Activated T-cell treated with anti-CD3 and anti-CD28 coated beads for 24 hours (primary cell): ENCODE measurements at regions not wholly inside any gene's neighbourhood (a gene's known extent, or its start where the extent isn't known, plus 50 kb on each side); places are given as distances from the start of the nearest gene placed in this dataset.
"Not testable (repeated sequence)": the region's sequence is repeated elsewhere in the genome, so short reads cannot be mapped to it uniquely, and the experiment has no call there.

ENCODE experiments used
- DNase-seq: peaks from one replicate; pipeline ENCODE4 v3.0.0-alpha.2; 2020; ENCODE audit warnings: low read depth

DNA sequence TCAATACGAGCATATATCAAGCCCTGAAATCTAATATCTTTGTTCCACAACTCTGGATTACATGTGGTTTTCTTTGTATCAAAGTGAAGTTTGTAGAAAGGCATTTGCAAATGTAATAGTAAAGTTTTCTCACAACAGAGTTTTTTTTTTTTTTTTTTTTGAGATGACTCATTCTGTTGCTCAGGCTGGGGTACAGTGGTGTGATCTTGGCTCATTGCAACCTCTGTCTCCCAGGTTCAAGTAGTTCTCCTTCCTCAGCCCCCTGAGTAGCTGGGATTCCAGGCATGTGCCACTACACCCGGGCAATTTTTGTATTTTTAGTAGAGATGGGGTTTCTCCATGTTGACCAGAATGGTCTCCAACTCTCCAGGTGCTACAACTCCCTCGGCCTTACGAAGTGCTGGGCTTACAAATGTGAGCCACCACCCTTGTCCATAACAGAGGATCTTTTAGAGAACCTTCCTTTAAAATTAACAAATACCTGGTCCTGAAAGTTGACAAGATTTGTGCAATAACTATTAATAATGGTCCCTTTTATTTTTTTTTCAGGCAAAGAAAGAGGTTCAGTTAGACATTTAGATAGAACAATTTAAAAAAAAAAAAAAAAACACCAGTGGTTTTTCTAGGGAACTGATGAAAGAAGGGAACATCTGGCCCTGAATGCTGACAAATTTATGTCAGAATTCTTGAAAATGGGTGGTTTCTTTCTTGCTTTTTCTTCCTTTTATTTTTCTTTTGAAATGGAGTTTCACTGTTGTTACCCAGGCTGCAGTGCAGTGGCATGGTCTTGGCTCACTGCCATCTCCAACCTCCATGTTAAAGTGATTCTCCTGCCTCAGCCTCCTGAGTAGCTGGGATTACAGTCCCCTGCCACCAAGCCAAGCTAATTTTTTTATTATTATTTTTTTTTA lies 278.5 kb downstream of the RPS4Y2 start:
- DNase-seq: no peak

DNA sequence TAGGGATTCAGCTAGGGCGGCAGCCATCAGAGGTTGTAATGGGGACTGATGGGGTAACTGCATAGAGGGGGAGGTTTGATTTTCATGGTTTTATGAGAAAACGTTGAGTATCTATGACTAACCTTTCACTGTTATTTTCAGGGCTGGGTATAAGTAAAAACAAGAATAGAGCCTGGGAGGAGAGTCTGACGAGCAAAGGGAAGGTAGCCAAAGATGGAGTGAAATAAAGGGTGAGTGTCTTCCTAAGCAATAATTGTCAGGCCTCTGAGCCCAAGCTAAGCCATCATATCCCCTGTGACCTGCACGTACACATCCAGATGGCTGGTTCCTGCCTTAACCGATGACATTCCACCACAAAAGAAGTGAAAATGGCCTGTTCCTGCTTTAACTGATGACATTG lies 281.5 kb downstream of the RPS4Y2 start:
- DNase-seq: not testable (repeated sequence)

DNA sequence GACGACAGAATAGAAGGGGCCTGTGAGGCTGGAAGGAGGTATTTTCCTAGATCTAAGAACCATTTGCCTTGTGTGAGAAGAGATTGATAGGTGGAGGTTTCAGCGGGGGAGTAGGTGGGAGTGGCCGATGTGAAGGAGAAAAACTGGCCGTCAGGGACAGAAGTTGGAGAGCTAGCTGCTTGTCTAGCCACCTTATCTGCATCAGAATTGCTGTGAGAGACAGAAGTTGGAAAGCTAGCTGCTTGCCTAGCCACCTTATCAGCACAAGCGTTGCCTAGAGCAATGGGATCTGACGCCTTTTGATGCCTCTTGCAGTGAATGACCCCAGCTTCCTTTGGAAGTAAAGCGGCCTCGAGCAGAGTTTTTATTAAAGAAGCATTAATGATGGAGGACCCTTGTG lies 283.9 kb downstream of the RPS4Y2 start:
- DNase-seq: no peak

DNA sequence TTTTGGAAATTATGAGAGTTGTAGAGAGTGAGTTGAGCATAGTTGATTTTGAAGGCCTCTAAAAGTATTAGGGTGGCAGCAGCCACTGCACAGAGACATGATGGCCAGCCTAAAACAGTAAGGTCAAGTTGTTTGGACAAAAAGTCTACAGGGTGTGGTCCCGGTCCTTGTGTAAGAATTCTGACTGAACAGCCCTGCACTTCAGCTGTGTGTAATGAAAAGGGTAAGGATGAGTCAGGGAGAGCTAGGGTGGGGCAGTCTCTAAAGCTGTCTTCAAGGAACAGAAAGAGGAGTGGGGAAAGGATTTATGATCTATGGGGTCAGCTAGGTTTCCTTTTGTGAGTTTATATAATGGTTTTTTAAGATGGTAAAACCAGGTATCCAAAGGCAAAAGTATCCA lies 284.8 kb downstream of the RPS4Y2 start:
- DNase-seq: not testable (repeated sequence)

DNA sequence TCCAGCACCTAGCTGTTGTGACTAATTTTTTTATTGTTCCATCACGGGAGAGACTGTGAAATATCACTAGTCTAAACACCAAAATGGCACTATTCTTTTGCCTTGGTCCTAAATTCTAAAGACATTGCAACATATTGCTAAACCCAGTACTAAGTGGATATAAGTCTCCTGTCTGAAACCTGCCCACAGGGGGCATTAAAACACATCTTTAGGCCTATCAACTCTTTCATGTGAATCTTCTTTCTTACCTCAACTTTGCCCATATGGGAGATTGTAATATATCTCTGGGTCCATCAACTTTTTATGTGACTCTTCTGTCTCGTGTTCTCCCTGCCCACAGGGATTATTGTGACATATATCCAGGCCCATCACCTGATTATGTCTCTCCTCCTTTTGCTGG lies 317.2 kb downstream of the RPS4Y2 start:
- no peak for DNase-seq

DNA sequence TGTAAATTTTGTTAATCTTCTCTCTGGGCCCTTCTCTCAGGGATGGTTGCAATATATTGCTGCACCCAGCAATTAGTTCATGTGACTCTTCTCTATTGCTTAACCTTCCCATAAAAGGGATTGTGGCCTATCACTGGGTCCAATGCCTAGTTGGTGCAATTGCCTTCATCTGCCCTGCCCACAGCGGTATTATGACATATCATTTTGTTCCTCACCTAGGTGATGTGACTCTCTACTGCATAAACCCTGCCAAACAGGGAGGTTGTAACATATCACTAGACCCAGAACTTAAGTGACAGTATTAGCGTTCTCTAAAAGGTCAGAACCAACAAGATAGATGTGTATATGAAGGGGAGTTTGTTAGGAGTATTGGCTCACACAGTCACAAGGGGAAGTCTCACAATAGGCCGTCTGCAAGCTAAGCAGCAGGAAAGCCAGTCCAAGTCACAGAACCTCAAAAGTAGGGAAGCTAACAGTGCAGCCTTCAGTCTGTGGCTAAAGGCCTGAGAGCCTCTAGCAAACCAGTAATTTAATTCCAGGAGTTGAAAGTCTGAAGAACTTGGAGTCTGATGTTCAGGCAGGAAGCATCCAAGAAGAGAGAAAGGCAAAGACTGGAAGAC lies 317.8 kb downstream of the RPS4Y2 start:
- no peak for DNase-seq

DNA sequence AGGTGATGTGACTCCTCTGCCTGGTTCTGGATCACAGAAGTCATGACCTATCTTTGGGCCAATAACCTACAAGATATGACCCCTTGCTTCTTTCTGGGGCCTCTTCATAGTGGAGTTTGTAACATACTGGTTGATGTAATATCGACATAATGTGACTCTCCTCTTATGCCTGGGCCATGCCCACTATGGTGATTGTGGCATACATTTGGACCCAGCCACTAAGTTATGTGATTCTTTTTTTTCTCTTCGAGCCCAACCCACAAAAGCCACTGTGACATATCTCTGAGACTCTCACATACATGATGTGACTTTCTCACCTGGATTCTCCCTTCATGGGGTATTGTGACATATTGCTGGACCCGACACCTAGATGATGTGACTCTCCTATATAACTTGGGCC lies 319.8 kb downstream of the RPS4Y2 start:
- no peak for DNase-seq

DNA sequence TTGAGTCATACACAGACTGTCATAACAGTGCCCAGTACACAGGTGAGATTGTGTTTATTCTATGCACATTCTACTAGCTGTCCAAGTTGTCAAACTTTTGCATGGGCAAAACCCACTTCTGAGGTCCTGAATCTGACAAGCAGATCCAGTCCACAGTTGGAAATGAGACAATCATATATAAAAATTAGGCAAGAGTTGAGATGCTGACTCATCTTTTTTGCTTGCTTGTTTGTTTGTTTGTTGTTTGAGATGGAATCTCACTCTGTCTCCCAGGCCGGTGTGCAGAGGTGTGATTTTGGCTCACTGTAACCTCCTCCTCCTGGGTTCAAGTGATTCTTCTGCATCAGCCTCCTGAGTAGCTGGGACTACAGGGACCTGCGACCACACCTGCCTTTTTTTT lies 323.8 kb downstream of the RPS4Y2 start:
- DNase-seq: no peak

DNA sequence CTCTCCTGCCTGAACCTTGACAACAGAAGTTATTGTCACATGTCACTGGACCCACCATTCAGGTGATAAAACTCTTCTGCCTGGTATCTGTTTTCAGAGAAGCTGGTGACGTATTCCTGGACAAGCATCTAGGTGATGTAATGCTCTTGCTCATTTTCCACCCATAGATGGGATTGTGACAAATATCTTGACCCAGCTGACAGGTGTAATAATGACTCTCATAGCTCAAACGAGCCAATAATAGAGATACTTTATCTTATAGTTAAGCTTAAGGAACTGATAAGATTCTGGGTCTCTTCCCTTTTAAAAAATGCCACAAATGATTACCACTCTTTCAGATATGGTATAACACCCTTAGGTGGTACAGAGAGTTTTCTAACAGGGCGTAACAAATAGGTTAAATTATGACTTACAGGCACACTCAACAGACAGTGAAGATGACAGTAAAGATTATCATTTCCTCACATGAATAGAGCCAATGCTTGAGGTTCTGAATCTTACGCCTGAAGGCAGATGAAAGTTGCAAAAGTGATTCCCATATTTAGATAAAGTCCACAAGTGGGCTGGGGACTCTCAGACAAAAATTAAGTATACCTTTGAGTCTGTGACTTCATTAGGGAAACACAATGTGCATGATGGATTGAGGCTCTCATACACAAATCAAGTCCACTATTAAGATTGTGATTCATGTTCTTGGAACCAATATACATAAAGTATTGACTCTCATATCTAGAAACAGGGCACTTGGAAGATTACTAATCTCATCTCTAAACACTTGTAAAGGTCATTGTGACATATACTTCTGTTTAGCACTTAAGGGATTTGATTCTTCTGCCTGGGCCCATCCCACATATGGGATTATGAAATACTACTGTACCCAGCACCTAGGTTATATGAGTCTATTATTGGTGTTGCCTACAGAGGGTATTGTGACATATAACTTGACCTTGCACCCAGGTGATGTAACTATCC lies 326.0 kb downstream of the RPS4Y2 start:
- no peak for DNase-seq

DNA sequence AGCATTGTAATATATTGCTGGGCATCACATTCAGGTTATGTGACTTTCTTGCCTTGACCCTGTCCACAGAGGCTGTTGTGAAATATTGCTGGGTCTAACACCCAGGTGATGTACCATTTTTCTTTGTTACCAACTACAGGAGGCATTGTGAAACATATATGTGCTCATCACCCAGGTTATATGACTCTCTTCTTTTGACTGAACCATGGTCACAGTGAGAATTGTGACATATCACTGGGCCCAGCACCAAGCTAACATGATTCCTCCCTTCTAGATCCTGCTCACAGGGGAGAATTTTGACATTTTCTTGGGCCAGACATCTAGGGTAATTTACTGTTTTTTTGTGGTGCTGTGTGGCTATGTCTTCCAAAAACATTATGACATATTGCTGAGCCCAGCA lies 326.7 kb downstream of the RPS4Y2 start:
- no peak for DNase-seq

DNA sequence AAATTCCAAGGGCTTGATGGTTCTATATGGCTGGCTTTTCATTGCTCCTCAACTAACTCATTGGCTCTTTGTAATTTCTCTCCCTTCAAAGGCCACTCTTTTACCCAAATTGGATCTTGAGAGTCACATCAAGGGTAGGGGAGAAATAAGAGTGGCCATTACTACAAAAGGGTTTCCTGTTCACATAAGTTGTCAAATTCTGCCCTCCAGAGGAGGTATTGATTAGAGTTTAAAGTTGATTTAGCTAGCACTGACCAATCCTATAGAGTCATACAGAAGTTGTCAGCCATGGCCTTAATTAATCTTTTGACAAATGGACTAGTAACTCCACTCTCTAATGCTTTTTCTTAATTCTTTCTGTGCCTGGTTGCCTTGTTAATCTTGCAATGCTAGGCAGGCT lies 336.0 kb downstream of the RPS4Y2 start:
- DNase-seq: no peak

DNA sequence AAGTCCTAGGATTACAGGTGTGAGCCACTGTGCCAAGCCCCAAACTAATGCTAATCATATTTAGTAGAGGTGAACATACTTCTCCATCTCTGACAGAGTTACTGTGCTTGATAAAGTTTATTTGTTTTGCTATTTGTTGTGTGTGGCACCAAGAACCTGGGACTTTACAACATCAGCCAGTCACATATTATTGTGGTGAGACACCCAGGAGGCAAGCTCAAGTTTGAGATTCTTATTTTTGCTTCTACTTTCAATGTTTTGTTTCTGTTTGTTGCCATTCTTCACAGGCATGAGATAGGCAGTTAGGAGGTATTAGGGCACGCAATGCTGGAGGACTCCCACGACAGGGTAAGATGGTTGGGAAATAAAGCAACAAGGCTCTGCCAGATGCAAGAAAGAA lies 346.6 kb downstream of the RPS4Y2 start:
- no peak for DNase-seq

DNA sequence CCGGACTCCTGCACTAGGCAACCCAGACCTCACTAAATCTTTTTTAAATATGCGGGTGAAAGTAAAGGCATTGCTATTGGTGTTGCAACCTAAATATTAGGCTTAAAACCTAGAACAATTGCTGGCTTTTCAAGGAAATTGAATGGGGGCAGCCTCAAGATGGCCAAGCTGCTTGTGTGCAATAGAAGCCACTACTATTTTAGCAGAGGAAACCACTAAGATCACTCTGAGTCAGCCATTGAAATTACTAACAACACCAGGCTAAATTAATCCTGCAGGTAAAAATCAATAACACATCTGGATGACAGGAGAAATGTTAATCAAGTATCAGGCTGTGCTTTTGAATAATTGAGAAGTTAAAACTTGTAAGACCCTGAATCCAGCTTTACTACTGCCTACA lies 348.0 kb downstream of the RPS4Y2 start:
- no peak for DNase-seq

DNA sequence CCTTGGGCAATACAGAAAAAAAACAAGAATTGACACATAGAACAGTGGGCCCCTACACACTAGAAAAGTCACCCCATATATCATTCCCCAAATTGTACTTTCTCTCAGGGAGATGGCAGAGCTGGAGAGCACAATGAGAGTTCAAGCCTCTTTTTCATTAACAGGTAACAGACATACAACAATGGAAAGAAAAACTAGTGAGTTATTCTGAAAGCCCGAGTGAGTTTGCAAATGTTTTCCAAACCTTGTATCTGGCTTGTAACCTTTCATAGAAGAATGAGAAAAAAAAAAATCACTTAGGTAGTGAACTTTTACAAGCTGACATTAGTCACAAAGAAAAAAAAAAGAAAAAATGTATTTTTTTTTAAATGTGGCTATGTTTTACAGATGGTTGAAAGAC lies 349.6 kb downstream of the RPS4Y2 start:
- DNase-seq: no peak

DNA sequence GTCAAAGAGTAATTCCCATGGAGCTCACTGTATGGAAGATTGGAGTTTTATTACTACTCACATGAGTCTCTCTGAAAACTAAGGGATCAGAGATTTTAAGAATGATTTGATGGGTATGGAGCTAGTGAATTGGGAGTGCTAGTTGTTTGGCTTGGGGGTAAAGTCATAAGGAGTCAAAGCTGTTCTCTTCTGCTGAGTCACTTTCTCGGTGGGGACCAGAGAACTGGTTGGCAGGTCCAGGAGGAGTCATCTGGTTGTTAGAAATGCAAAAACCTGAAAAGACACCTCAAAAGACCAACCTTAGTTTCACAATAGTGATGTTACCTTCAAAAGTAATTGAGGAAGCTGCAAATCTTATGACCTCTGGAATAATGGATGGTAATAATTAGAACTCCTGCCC lies 355.4 kb downstream of the RPS4Y2 start:
- DNase-seq: no peak

DNA sequence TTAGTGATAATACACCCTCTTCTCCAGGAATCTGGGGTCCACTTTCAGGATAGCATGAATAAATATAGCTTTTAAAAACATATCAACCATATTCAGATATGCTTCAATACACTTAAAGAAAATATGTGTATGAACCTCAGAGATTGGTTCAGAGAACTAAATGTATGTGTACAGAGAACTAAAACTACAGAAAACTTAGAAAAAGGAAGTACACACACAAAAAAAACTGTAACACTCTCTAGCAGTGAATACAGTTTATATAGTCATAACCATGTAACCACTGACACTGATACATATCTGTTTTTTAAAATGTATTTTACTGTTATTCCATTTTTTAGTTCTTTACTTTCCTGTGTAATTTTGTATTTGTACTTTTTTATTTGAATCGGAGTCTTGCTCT lies 365.2 kb downstream of the RPS4Y2 start:
- no peak for DNase-seq

DNA sequence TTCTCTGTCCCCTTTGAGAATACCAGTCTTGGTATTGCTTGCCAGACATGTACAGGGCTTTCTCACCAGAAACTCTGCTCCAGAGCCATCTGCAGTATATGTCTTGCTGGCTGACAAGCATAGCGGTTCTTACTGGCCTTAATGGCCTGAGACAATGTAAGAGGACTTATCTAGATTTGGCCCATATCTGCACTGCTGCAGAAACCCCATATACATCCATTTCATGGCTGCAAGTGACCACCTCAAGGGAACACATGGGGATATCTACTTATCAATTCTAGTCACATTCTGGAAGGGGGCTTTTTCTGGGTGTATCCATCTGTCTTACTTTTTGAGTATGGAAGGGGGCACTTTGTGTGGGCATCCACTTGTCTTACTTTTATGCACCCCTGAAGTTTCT lies 375.5 kb upstream of the RBMY1B start:
- no peak for DNase-seq

DNA sequence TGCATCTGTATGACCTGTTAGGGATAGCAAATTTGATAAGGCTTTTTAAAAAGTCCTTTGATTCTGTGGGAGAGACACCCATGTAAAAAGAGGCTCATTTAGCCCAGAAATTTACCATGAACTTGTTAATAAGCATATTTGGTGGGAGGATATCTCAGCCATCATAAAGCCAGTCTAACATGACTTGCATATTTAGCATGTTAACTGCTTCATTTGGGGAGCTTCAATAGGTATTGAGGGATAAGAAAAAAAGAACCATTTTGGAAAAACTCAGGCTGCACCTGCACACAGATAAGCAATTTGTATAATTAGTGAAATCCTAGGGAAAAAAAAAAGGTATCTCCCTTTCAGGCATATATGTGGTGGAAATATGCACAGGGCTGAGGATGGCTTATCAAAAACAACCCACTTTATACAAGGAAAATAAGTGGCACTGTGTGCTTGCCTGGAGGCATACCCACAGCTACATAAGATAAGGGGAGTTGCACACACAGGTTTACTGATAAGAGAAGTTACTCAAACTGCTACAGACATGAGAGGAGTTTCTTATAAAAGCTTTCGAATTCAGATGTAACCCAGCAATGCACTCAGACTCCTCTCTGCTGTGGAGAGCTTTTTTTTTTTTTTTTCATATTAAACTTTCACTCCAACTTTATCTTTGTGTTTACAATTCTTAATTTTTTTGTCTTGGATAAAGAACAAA lies 372.9 kb upstream of the RBMY1B start:
- DNase-seq: no peak

DNA sequence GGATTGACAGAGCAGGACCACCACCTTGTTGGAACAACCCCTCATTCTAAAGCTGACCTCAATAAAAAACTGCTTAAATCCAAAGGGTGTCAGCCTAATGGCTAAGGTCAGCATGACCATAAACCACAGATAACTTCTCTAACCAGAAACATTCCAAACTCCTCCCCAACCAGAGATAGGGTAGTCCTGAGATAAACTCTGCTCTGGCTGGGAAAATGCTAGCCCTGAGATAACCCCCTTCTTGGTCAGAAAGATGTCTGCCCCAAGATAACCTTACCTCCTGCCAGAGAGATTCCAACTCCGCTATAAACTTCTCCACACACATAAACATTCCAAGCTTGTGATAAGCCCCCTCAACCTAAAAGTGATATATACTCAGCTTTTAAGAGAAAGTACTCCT lies 364.8 kb upstream of the RBMY1B start:
- DNase-seq: no peak

DNA sequence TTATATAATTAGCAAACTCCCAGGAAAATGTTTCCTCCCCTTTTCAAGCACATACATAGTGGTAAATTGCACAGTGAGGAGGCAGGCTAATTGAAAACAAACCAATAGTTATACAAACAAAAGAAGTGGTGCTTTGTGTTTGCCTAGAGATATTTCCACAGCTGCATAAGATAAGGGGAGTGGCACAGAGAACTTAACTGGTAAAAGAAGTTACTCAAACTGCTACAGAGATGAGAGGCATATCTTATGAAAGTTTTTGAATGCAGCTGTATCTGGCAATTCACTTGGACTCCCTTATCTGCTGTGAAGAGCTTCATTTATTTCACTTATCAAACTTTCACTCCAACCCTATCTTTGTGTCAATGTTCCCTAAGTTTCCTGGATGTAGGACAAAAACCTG lies 361.2 kb upstream of the RBMY1B start:
- no peak for DNase-seq

DNA sequence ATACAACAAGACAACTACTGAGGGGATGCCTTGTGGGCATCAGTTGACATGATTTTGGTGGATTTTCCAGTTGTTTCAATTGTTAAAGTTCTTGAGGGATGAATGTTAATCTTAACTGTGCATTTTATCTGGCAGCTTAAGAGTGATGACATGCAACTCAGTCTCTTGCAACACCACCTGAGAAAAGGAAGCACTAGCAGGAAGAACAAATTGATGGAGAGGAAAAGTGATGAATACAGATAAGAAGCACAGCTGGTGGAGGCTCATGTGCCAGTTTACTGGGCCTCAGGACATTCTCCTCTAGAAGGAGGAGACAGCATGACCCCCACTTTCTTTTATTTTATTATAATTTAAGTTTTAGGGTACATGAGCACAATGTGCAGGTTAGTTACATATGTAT lies 341.3 kb upstream of the RBMY1B start:
- no peak for DNase-seq
